K562 (cell line): ENCODE measurements at regions not wholly inside any gene's neighbourhood (a gene's known extent, or its start where the extent isn't known, plus 50 kb on each side); places are given as distances from the start of the nearest gene placed in this dataset.

Experiments used
- UBTF ChIP-seq, 2 experiments: IDR thresholded peaks; 2 replicates each; pipeline ENCODE4 v1.6.1; 2012; ENCODE audit warnings: improper control_type of control experiment in 2 of 2, low read depth in 2 of 2, low read length in 2 of 2, borderline replicate concordance in 1 of 2
- ZNF318 ChIP-seq, 2 experiments: fragments of 450-650 bp; IDR thresholded peaks; 2 replicates each; pipeline ENCODE4 v1.6.1; 2016; ENCODE audit warnings: mild to moderate bottlenecking in 2 of 2, borderline replicate concordance in 1 of 2, low read depth in 1 of 2, moderate library complexity in 1 of 2

GRCh38 chr10:114767986-114768821 is 53.4 kb upstream of the FHIP2A start (continued):
- TF ChIP-seq UBTF (IDR thresholded peaks at IDR 0.05; ENCODE audit: borderline replicate concordance in 1 of 2, low read depth in 2 of 2, low read length in 2 of 2) (no peak), ZNF318 (IDR thresholded peaks at IDR 0.05; ENCODE audit: borderline replicate concordance in 1 of 2, low read depth in 1 of 2) (no peak)
